Activated B cell treated with CpG ODN at 0.5 μM for 24 hours (primary cell): ENCODE measurements at regions not wholly inside any gene's neighbourhood (a gene's known extent, or its start where the extent isn't known, plus 50 kb on each side); places are given as distances from the start of the nearest gene placed in this dataset.

Experiments
- ATAC-seq: fragments of 200-7000 bp; cut with Tn5 transposase; one replicate; pipeline ENCODE4 v1.10.0; 2021; ENCODE audit warnings: low read depth, mild to moderate bottlenecking, moderate library complexity
- CTCF ChIA-PET: fragments of 350-600 bp; sonication (Branson Sonifier 250); formaldehyde crosslinking; loops from one replicate; lab custom pipeline; 2021; ENCODE audit warnings: antibody characterized with exemption; lab: Charles Lee
- POLR2A ChIA-PET: fragments of 350-600 bp; sonication (Branson Sonifier 250); formaldehyde crosslinking; loops from one replicate; lab custom pipeline; 2021; ENCODE audit warnings: antibody characterized with exemption; lab: Charles Lee
- DNase-seq: peaks from one replicate; pipeline ENCODE4 v3.0.0; 2022
- H3K27ac Mint-ChIP-seq: one replicate; pipeline ENCODE4 v1.8.0; 2020; ENCODE audit warnings: mixed read lengths
- H3K27me3 Mint-ChIP-seq: one replicate; pipeline ENCODE4 v1.8.0; 2021; ENCODE audit warnings: mixed read lengths
- H3K36me3 Mint-ChIP-seq: one replicate; pipeline ENCODE4 v1.8.0; 2021; ENCODE audit warnings: low read depth, mixed read lengths
- H3K4me1 Mint-ChIP-seq: one replicate; pipeline ENCODE4 v1.8.0; 2021; ENCODE audit warnings: mixed read lengths
- H3K4me3 Mint-ChIP-seq: one replicate; pipeline ENCODE4 v1.8.0; 2020; ENCODE audit warnings: mild to moderate bottlenecking, mixed read lengths
- H3K9me3 Mint-ChIP-seq: one replicate; pipeline ENCODE4 v1.8.0; 2020; ENCODE audit warnings: mixed read lengths
- CTCF ChIP-seq: fragments of 200-600 bp; IDR thresholded peaks from one replicate; pipeline ENCODE4 v1.8.0; 2022; ENCODE audit warnings: antibody characterized with exemption, mild to moderate bottlenecking
- intact Hi-C: fragments of 100-400 bp; cut with micrococcal nuclease; formaldehyde crosslinking; loops from one replicate; pipeline ENCODE4 v1.15.1; 2024

- no peak for TF ChIP-seq CTCF
- DNase-seq (no peak), ATAC-seq (no peak)
- H3K27ac Mint-ChIP-seq = no peak overlapping the region
- H3K36me3 Mint-ChIP-seq = no peaks in the 10 kb centered on the region
- ChIA-PET CTCF (no interaction called here), POLR2A (no interaction called here)
- no peaks in the 10 kb centered on the region for H3K4me1 Mint-ChIP-seq
- H3K4me3 Mint-ChIP-seq = no peak overlapping the region
- no peaks in the 10 kb centered on the region for H3K27me3 Mint-ChIP-seq
- intact Hi-C loops = no loop called here
- H3K9me3 Mint-ChIP-seq = peaks cover 3% of the 10 kb centered on the region
These were observed 415.0 kb downstream of the ANXA1 start for GRCh38 chr9:73566627-73567026.

GRCh38 chr9:73573235-73573634 is 421.6 kb downstream of the ANXA1 start:
- DNase-seq (no peak), ATAC-seq (no peak)
- POLR2A ChIA-PET = no interaction called here
- H3K4me3 Mint-ChIP-seq = no peak overlapping the region
- TF ChIP-seq CTCF = no peak
- H3K27ac Mint-ChIP-seq = no peak overlapping the region
- H3K4me1 Mint-ChIP-seq = no peaks in the 10 kb centered on the region
- CTCF ChIA-PET = interaction anchor here (0.8 kb wide), 1 partner anchor 997 kb away, joined by 3 read pairs; no protein-coding TSS in a partner anchor
- no peaks in the 10 kb centered on the region for H3K9me3 Mint-ChIP-seq
- H3K36me3 Mint-ChIP-seq = no peaks in the 10 kb centered on the region
- intact Hi-C loops = loop anchor here (5.0 kb wide), 1 partner anchor 51 kb away; no protein-coding TSS in a partner anchor
- no peaks in the 10 kb centered on the region for H3K27me3 Mint-ChIP-seq

- TF ChIP-seq CTCF = no peak
- Mint-ChIP-seq H3K36me3 (no peaks in the 10 kb centered on the region), H3K4me3 (no peak overlapping the region), H3K4me1 (no peaks in the 10 kb centered on the region), H3K9me3 (no peaks in the 10 kb centered on the region), H3K27me3 (no peaks in the 10 kb centered on the region), H3K27ac (no peak overlapping the region)
- ATAC-seq (no peak), DNase-seq (no peak)
- ChIA-PET CTCF (no interaction called here), POLR2A (no interaction called here)
- intact Hi-C loops = no loop called here
These were observed 423.7 kb downstream of the ANXA1 start for GRCh38 chr9:73575101-73576060.

- CTCF ChIA-PET = no interaction called here
- Mint-ChIP-seq H3K4me1 (no peaks in the 10 kb centered on the region), H3K27me3 (no peaks in the 10 kb centered on the region), H3K9me3 (no peaks in the 10 kb centered on the region), H3K36me3 (no peaks in the 10 kb centered on the region), H3K4me3 (no peak overlapping the region), H3K27ac (no peak overlapping the region)
- ATAC-seq (no peak), DNase-seq (no peak)
- no peak for TF ChIP-seq CTCF
- intact Hi-C loops = no loop called here
- POLR2A ChIA-PET = no interaction called here
These were observed 426.2 kb downstream of the ANXA1 start for GRCh38 chr9:73577848-73578247.

GRCh38 chr9:73579823-73580222 is 428.2 kb downstream of the ANXA1 start:
- Mint-ChIP-seq H3K36me3 (no peaks in the 10 kb centered on the region), H3K27me3 (no peaks in the 10 kb centered on the region), H3K4me1 (no peaks in the 10 kb centered on the region), H3K4me3 (no peak overlapping the region), H3K9me3 (no peaks in the 10 kb centered on the region), H3K27ac (no peak overlapping the region)
- ATAC-seq (no peak), DNase-seq (no peak)
- no peak for TF ChIP-seq CTCF
- POLR2A ChIA-PET = no interaction called here
- CTCF ChIA-PET = no interaction called here
- intact Hi-C loops = no loop called here
